A673 (cell line): ENCODE measurements at regions not wholly inside any gene's neighbourhood (a gene's known extent, or its start where the extent isn't known, plus 50 kb on each side); places are given as distances from the start of the nearest gene placed in this dataset.

Experiments
- CTCF ChIP-seq: fragments of 300-800, 200-600 bp; sonication (generic); conservative IDR thresholded peaks from 2 replicates; pipeline ENCODE4 v1.5.1; 2017; ENCODE audit warnings: low read depth, mild to moderate bottlenecking, antibody characterized with exemption, low read length, moderate library complexity, mixed read lengths
- EZH2 ChIP-seq: fragments of 200-600 bp; sonication (generic); IDR thresholded peaks from 2 replicates; pipeline ENCODE4 v1.6.1; 2017; ENCODE audit warnings: borderline replicate concordance, low read depth, mild to moderate bottlenecking, mixed read lengths, antibody characterized with exemption, low read length; ENCODE audit not compliant: poor library complexity, severe bottlenecking

- no peak for TF ChIP-seq CTCF
- no peak for TF ChIP-seq EZH2
Observed at GRCh38 chr6:166760288-166760687, 133.2 kb upstream of the RPS6KA2 start.
